A673 (cell line): ENCODE measurements at regions not wholly inside any gene's neighbourhood (a gene's known extent, or its start where the extent isn't known, plus 50 kb on each side); places are given as distances from the start of the nearest gene placed in this dataset.

Experiments
- CTCF ChIP-seq: fragments of 300-800, 200-600 bp; sonication (generic); conservative IDR thresholded peaks from 2 replicates; pipeline ENCODE4 v1.5.1; 2017; ENCODE audit warnings: low read depth, mild to moderate bottlenecking, antibody characterized with exemption, low read length, moderate library complexity, mixed read lengths
- EZH2 ChIP-seq: fragments of 200-600 bp; sonication (generic); IDR thresholded peaks from 2 replicates; pipeline ENCODE4 v1.6.1; 2017; ENCODE audit warnings: borderline replicate concordance, low read depth, mild to moderate bottlenecking, mixed read lengths, antibody characterized with exemption, low read length; ENCODE audit not compliant: poor library complexity, severe bottlenecking

GRCh38 chr4:57418133-57418532 lies 307.9 kb upstream of the IGFBP7 start:
- no peak for TF ChIP-seq CTCF
- no peak for TF ChIP-seq EZH2
